Uterus (tissue), 3 donors: ENCODE measurements at regions not wholly inside any gene's neighbourhood (a gene's known extent, or its start where the extent isn't known, plus 50 kb on each side); places are given as distances from the start of the nearest gene placed in this dataset.

ENCODE experiments used
- DNase-seq, 2 donors: peaks; one replicate each; pipeline ENCODE4 v3.0.0-alpha.2; 2019 to 2020
- H3K27ac ChIP-seq, 2 donors: fragments of 200-600 bp; sonication (generic); 1 replicate in 1 of 2; 2 replicates in 1 of 2; pipeline ENCODE4 v1.5.1; 2016 to 2018
- H3K27me3 ChIP-seq, 2 donors: fragments of 200-600 bp; sonication (generic); one replicate each; pipeline ENCODE4 v1.5.1; 2018 to 2019; ENCODE audit warnings: control low read depth in 1 of 2
- H3K36me3 ChIP-seq, 2 donors: fragments of 200-600 bp; sonication (generic); one replicate each; pipeline ENCODE4 v1.5.1; 2019; ENCODE audit warnings: control low read depth in 1 of 2
- H3K4me1 ChIP-seq, 2 donors: fragments of 200-600 bp; sonication (generic); one replicate each; pipeline ENCODE4 v1.5.1; 2018 to 2019; ENCODE audit warnings: control low read depth in 1 of 2
- H3K4me3 ChIP-seq, 2 donors: fragments of 200-600 bp; sonication (generic); 1 replicate in 1 of 2; 2 replicates in 1 of 2; pipeline ENCODE4 v1.5.1; 2018 to 2019; ENCODE audit warnings: mild to moderate bottlenecking in 1 of 2
- H3K9me3 ChIP-seq, 2 donors: fragments of 200-600 bp; sonication (generic); one replicate each; pipeline ENCODE4 v1.5.1; 2019; ENCODE audit warnings: control low read depth in 1 of 2
- CTCF ChIP-seq, 4 experiments: fragments of 200-600 bp in 2 of 4; fragments of 450-650 bp in 2 of 4; sonication (generic) in 2 of 4; IDR thresholded peaks; one replicate each; pipeline ENCODE4 v1.5.1; 2016 to 2019; ENCODE audit warnings: antibody characterized with exemption in 4 of 4, mild to moderate bottlenecking in 2 of 4, moderate library complexity in 1 of 4
- POLR2A ChIP-seq, 2 donors: fragments of 450-650 bp; IDR thresholded peaks; one replicate each; pipeline ENCODE4 v1.6.1; 2016; ENCODE audit warnings: antibody characterized with exemption in 2 of 2, mild to moderate bottlenecking in 1 of 2, moderate library complexity in 1 of 2
- intact Hi-C: fragments of 100-400 bp; cut with DNase I; formaldehyde crosslinking; loops from one replicate; pipeline ENCODE4 v1.15.1; 2023; ENCODE audit warnings: low total_unique reads
- donor health status: DM: yes; HTN: yes; CAD: no.

- no peak for TF ChIP-seq CTCF (IDR thresholded peaks at IDR 0.05)
- no peak for TF ChIP-seq POLR2A (IDR thresholded peaks at IDR 0.05)
Measured at GRCh38 chr17:56658648-56659047, 65.1 kb downstream of the NOG start.

GRCh38 chr17:56659622-56660021 is 66.1 kb downstream of the NOG start:
- H3K27me3 ChIP-seq: no peaks in the 10 kb centered on the region
- DNase-seq: no peak
- H3K9me3 ChIP-seq: no peaks in the 10 kb centered on the region
- H3K27ac ChIP-seq: no peak overlapping the region
- no peaks in the 10 kb centered on the region for H3K4me1 ChIP-seq
- TF ChIP-seq CTCF (IDR thresholded peaks at IDR 0.05) (no peak), POLR2A (IDR thresholded peaks at IDR 0.05) (no peak)
- intact Hi-C loops: no loop called here
- no peak overlapping the region for H3K4me3 ChIP-seq
- H3K36me3 ChIP-seq: no peaks in the 10 kb centered on the region

More at GRCh38 chr17:56658648-56659047, 65.1 kb downstream of the NOG start:
- intact Hi-C loops: no loop called here
- Histone ChIP-seq H3K4me1 (no peaks in the 10 kb centered on the region), H3K36me3 (no peaks in the 10 kb centered on the region), H3K4me3 (no peak overlapping the region), H3K27me3 (no peaks in the 10 kb centered on the region), H3K27ac (no peak overlapping the region), H3K9me3 (no peaks in the 10 kb centered on the region)
- no peak for DNase-seq

- H3K4me1 ChIP-seq: no peaks in the 10 kb centered on the region
- no peak for DNase-seq
- H3K36me3 ChIP-seq: no peaks in the 10 kb centered on the region
- H3K4me3 ChIP-seq: no peak overlapping the region
- intact Hi-C loops: no loop called here
- H3K27me3 ChIP-seq: no peaks in the 10 kb centered on the region
- no peak for TF ChIP-seq POLR2A (IDR thresholded peaks at IDR 0.05)
- TF ChIP-seq CTCF (IDR thresholded peaks at IDR 0.05): no peak
- H3K9me3 ChIP-seq: no peaks in the 10 kb centered on the region
- no peak overlapping the region for H3K27ac ChIP-seq
Measured at GRCh38 chr17:56661906-56662305, 68.4 kb downstream of the NOG start.

GRCh38 chr17:56665864-56666263 is 72.4 kb downstream of the NOG start:
- H3K27me3 ChIP-seq: no peaks in the 10 kb centered on the region
- H3K4me3 ChIP-seq: no peak overlapping the region
- no peak for DNase-seq
- no peaks in the 10 kb centered on the region for H3K4me1 ChIP-seq
- intact Hi-C loops: no loop called here
- no peaks in the 10 kb centered on the region for H3K36me3 ChIP-seq
- no peak overlapping the region for H3K27ac ChIP-seq
- H3K9me3 ChIP-seq: no peaks in the 10 kb centered on the region
- TF ChIP-seq POLR2A (IDR thresholded peaks at IDR 0.05) (no peak), CTCF (IDR thresholded peaks at IDR 0.05) (no peak)

- Histone ChIP-seq H3K9me3 (no peaks in the 10 kb centered on the region), H3K4me1 (no peaks in the 10 kb centered on the region), H3K4me3 (no peak overlapping the region), H3K36me3 (no peaks in the 10 kb centered on the region), H3K27ac (no peak overlapping the region), H3K27me3 (no peaks in the 10 kb centered on the region)
- DNase-seq: no peak
- intact Hi-C loops: no loop called here
- TF ChIP-seq POLR2A (IDR thresholded peaks at IDR 0.05): no peak
- TF ChIP-seq CTCF (IDR thresholded peaks at IDR 0.05): no peak
Measured at GRCh38 chr17:56667925-56668458, 74.5 kb downstream of the NOG start.
